Upper lobe of left lung (tissue), 4 donors: ENCODE measurements at regions not wholly inside any gene's neighbourhood (a gene's known extent, or its start where the extent isn't known, plus 50 kb on each side); places are given as distances from the start of the nearest gene placed in this dataset.

Source experiments
- CTCF ChIP-seq, 6 experiments: fragments of 450-650 bp in 4 of 6; fragments of 200-600 bp in 2 of 6; sonication (generic) in 2 of 6; IDR thresholded peaks; one replicate each; pipeline ENCODE4 v1.5.1; 2016 to 2019; ENCODE audit warnings: antibody characterized with exemption in 6 of 6
- EP300 ChIP-seq, 4 donors: sonication (generic); formaldehyde crosslinking; IDR thresholded peaks; one replicate each; pipeline ENCODE4 v1.5.1; 2017; ENCODE audit warnings: antibody characterized with exemption in 4 of 4, control low read depth in 2 of 4
- POLR2A ChIP-seq, 4 donors: fragments of 450-650 bp; IDR thresholded peaks; one replicate each; pipeline ENCODE4 v1.5.1; 2016 to 2017; ENCODE audit warnings: antibody characterized with exemption in 4 of 4, mild to moderate bottlenecking in 2 of 4

- TF ChIP-seq CTCF (IDR thresholded peaks at IDR 0.05): no peak
- no peak for TF ChIP-seq POLR2A (IDR thresholded peaks at IDR 0.05)
- no peak for TF ChIP-seq EP300 (IDR thresholded peaks at IDR 0.05)
Observed at GRCh38 chr12:75712223-75712622, 200.8 kb upstream of the KRR1 start.
